ENCODE measurements at regions not wholly inside any gene's neighbourhood (a gene's known extent, or its start where the extent isn't known, plus 50 kb on each side); places are given as distances from the start of the nearest gene placed in this dataset.

DNA sequence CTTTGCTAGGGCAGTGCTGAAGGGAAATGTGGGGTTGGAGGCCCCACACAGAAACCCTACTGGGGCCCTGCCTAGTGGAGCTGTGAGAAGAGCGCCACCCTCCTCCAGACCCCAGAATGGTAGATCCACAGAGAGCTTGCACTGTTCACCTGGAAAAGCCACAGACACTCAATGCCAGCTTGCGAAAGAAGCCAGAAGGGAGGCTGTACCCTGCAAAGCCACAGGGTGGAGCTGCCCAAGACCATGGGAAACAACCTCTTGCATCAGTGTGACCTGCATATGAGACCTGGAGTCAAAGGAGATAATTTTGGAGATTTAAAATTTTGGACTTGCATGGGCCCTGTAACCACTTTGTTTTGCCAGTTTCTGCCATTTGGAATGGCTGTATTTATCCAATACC is 615.4 kb upstream of the MIR17HG start:
- TF ChIP-seq POLR2A (IDR thresholded peaks at IDR 0.05; ENCODE audit: low read depth, low read length) (no peak), TAF1 (IDR thresholded peaks at IDR 0.05; ENCODE audit: borderline replicate concordance, low read depth, low read length) (no peak)

Measured in GM12892 (cell line).